Cardiac fibroblast (primary cell): ENCODE measurements at regions not wholly inside any gene's neighbourhood (a gene's known extent, or its start where the extent isn't known, plus 50 kb on each side); places are given as distances from the start of the nearest gene placed in this dataset.

Experiments used
- DNase-seq, 2 donors: peaks; one replicate each; pipeline versions ENCODE4 v3.0.0 to v3.0.0-alpha.2; 2010; ENCODE audit warnings: low read depth in 2 of 2
- H3K4me3 ChIP-seq, 2 donors: replicated peaks in 1 of 2; 1 replicate in 1 of 2; 2 replicates in 1 of 2; pipeline ENCODE4 v1.5.1; 2011; ENCODE audit warnings: low read depth in 2 of 2, low read length in 2 of 2, mild to moderate bottlenecking in 2 of 2, moderate library complexity in 1 of 2
- TF ChIP-seq, protein P1 (sequence below): IDR thresholded peaks from one replicate; pipeline ENCODE4 v1.5.1; 2011; ENCODE audit warnings: low read depth, mild to moderate bottlenecking, low read length, inconsistent platforms

DNA sequence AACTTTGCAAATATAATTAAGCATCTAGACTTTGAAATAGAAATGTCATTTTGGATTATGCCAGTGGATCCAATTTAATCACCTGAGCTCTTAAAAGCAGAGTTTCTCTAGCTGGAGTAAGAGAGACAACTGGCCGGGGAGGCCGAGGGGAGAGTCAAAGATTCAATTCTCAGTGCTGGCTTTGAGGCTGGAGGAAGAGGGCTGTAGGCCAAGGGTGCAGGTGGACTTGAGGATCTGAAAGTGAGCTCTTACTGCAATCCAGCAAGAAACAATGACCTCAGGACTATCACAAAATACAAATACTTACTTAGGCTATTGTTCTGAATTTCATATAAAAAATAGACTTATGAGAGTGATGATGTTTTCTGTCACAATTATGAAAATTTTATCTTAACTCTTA, 814.5 kb downstream of the CBLN2 start:
- no peak overlapping the region for H3K4me3 ChIP-seq
- TF ChIP-seq, protein P1, sequence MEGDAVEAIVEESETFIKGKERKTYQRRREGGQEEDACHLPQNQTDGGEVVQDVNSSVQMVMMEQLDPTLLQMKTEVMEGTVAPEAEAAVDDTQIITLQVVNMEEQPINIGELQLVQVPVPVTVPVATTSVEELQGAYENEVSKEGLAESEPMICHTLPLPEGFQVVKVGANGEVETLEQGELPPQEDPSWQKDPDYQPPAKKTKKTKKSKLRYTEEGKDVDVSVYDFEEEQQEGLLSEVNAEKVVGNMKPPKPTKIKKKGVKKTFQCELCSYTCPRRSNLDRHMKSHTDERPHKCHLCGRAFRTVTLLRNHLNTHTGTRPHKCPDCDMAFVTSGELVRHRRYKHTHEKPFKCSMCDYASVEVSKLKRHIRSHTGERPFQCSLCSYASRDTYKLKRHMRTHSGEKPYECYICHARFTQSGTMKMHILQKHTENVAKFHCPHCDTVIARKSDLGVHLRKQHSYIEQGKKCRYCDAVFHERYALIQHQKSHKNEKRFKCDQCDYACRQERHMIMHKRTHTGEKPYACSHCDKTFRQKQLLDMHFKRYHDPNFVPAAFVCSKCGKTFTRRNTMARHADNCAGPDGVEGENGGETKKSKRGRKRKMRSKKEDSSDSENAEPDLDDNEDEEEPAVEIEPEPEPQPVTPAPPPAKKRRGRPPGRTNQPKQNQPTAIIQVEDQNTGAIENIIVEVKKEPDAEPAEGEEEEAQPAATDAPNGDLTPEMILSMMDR: no peak
- no peak for DNase-seq

DNA sequence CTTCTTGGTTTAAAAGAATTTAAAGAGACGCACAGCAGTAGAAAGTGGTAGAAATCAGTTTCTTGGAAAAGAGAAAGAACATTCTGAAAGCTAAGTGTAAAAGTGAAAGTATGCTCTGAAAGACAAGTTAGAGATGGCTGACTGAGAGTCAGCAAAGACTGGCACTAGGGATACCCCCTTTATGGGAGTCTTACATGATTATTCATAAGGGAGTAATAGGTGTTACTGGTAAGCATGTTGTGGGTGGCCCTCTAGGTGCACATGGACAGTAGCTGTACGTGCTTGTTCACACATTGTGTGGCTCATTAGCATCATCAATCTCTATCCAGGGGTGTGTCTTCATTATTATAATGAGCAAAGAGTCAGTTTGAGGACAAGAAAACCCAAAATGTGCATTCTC, 816.2 kb downstream of the CBLN2 start:
- DNase-seq: no peak
- no peak overlapping the region for H3K4me3 ChIP-seq
- TF ChIP-seq, protein P1: no peak

DNA sequence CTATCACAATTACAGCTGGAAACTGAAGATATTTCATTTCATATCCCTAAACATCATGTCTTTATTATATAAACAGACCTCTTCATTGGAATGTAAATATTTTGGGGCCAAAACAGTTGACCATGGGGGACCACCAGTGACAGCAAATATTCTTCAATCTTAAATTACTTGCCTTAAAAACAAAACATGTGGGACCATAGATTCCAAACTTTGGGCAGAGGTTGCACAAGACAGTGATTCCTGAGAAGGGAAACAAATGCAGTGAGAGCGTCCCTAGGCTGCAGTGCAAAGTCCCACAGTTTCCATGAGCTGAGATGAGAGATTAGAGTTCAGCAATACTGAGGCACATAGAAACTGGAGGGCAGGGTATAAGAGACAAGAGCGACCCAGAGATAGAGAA, 818.9 kb downstream of the CBLN2 start:
- no peak for DNase-seq

DNA sequence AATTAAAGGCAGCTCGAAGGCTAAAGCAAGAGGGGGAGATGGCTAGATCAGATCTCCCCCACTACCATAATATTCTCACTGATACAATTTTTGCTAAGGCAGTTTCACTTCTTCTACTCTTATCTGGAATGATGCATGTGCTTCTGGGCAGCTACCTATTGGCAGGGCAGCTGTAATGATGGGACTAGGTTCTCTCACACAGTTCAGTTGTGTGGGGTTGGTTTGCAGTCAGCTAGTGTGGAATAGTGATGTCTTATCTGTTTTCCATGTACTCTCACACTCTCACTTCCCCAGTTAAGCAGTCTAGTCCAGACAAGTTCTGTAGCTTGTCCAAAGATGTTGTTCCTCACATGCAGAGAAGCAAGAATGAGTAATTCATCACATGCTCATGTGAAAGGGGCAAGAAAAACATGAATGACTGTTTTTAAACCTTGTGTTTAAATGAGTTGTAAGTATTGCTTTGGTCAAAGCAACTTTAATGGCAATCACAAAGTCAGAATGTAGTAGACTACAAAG, 836.1 kb downstream of the CBLN2 start:
- no peak for DNase-seq
- TF ChIP-seq, protein P1: no peak
- no peak overlapping the region for H3K4me3 ChIP-seq

More for the DNA sequence above, 818.9 kb downstream of the CBLN2 start:
- TF ChIP-seq, protein P1: no peak
- H3K4me3 ChIP-seq: no peak overlapping the region

DNA sequence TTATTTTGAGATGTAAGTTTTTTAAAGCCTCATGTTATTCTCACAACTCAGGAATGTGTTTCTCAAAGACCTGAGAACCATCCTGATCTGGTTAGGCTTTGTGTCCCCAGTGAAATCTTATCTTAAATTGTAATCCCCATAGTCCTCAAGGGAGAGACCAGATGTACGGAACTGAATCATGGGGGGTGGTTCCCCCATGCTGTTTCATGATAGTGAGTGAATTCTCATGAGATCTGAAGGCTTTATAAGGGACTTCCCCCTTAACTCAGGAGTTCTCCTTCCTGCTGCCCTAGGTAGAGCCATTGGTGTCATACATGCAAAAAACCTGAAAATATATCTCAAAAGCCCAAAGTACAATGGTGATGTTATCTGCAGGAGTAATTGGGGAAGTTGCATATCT, 836.7 kb downstream of the CBLN2 start:
- peak in 1 of 2 donors; percentile 1 for DNase-seq
- H3K4me3 ChIP-seq: no peak overlapping the region
- TF ChIP-seq, protein P1: no peak

DNA sequence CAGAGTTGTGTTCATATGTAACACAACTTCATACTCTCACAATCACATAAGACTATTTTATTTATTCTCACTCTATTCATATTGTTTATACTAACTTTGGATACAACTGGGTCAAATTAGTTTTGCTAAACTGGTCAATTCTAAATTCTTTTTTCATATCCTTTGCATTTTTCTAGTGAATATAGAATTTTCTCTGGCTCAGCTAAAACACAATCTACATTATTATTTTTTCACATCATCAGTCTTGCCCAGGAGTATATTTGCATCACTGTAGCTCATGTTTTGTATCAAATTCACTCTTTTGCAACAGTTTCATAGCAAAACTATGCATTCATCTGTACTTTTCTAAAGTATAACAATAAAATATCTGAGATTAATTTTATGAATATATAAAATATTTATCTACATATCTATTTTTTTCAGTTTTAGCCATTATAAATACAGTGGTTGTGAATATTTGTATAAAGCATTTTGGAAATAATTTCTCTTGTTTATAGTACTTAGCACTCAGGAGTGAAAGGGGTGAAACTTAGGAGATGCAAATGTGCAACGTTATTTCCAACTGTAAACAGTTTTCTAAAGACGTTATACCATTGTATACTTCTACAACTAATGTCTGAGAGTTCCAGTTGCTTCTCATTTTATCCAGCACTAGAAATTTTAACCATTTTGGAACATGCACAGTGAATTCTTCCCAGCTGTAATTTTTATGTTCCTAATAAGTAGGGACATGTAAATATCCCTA, 854.6 kb downstream of the CBLN2 start:
- H3K4me3 ChIP-seq: no peak overlapping the region
- TF ChIP-seq, protein P1: no peak
- DNase-seq: no peak

DNA sequence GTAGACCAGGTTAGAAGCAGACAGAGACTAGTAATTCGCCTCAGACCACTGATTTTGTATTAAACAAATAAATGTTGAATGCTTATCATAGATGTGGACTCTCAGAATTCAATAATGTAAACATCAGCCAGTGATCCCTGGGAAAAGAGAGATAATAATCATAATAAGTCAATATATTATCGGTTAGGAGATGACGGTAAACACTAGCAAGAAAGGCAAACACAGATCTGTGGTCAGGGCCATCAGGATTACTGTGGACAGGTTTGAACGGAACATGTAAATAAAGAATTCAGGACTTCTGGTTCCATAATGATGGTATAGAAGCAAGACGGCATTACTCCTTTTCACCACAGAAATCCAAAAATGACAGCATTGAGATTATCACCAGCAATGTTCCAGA, 861.6 kb downstream of the CBLN2 start:
- H3K4me3 ChIP-seq: no peak overlapping the region
- TF ChIP-seq, protein P1: no peak
- no peak for DNase-seq
